ENCODE measurements at regions not wholly inside any gene's neighbourhood (a gene's known extent, or its start where the extent isn't known, plus 50 kb on each side); places are given as distances from the start of the nearest gene placed in this dataset.

DNA sequence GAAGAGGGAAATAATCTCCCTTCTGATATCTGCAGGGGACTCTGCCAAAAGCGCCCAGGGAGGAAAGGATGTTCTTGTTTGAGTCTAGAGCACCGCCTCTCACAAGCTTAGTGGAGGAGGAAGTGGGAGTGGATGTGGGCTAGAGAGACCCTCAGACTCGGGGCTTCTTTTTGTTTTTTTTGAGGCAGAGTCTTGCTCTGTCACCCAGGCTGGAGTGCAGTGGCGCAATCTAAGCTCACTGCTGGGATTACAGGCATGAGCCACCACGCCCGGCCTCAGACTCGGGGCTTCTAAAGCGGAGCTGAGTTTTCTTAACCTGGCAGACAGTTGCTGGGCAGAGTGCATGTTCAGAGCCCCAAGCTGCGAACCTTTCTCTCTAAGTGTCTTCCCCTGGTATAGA is 310.8 kb downstream of the BMP7 start:
- Histone ChIP-seq H3K36me3 (ENCODE audit: insufficient read depth, low read length) (no peaks in the 10 kb centered on the region), H3K9me2 (replicated peaks; ENCODE audit: insufficient read depth, low read length) (no peaks in the 10 kb centered on the region), H3K9ac (ENCODE audit: low read length) (no peak overlapping the region), H3K79me2 (ENCODE audit: low read length) (no peaks in the 10 kb centered on the region), H3K27ac (ENCODE audit: low read length) (no peak overlapping the region), H3K4me2 (ENCODE audit: low read depth, low read length, poor library complexity, severe bottlenecking) (no peak overlapping the region), H3K27me3 (ENCODE audit: low read length) (no peaks in the 10 kb centered on the region), H2AFZ (ENCODE audit: low read length) (no peak overlapping the region), H4K20me1 (ENCODE audit: insufficient read depth, low read depth, low read length) (no peaks in the 10 kb centered on the region), H3K4me1 (ENCODE audit: low read length) (no peaks in the 10 kb centered on the region), H3K9me3 (ENCODE audit: low read length) (no peaks in the 10 kb centered on the region), H3K4me3 (ENCODE audit: low read length) (no peak overlapping the region)
- no peak for DNase-seq

DNA sequence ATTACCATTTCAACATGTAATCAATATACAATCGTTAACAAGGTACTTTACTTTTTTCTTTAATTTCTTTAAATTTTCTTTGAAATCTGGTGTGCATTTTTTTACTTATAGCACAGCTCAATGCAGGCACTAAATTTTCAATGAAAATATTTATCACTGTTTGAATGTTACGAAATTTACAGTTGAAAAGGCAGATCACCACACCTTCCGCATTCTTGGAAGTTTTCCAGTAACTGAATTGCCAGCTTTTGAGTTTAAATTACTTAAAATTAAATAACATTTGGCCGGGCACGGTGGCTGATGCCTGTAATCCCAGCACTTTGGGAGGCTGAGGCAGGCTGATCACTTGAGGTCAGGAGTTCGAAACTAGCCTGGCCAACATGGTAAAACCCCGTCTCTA is 309.9 kb downstream of the BMP7 start:
- Histone ChIP-seq H4K20me1 (ENCODE audit: insufficient read depth, low read depth, low read length) (no peaks in the 10 kb centered on the region), H3K4me2 (ENCODE audit: low read depth, low read length, poor library complexity, severe bottlenecking) (no peak overlapping the region), H2AFZ (ENCODE audit: low read length) (no peak overlapping the region), H3K9me2 (replicated peaks; ENCODE audit: insufficient read depth, low read length) (no peaks in the 10 kb centered on the region), H3K9me3 (ENCODE audit: low read length) (no peaks in the 10 kb centered on the region), H3K9ac (ENCODE audit: low read length) (no peak overlapping the region), H3K79me2 (ENCODE audit: low read length) (no peaks in the 10 kb centered on the region), H3K4me3 (ENCODE audit: low read length) (no peak overlapping the region), H3K4me1 (ENCODE audit: low read length) (no peaks in the 10 kb centered on the region), H3K27me3 (ENCODE audit: low read length) (no peaks in the 10 kb centered on the region), H3K27ac (ENCODE audit: low read length) (no peak overlapping the region), H3K36me3 (ENCODE audit: insufficient read depth, low read length) (no peaks in the 10 kb centered on the region)
- no peak for DNase-seq

DNA sequence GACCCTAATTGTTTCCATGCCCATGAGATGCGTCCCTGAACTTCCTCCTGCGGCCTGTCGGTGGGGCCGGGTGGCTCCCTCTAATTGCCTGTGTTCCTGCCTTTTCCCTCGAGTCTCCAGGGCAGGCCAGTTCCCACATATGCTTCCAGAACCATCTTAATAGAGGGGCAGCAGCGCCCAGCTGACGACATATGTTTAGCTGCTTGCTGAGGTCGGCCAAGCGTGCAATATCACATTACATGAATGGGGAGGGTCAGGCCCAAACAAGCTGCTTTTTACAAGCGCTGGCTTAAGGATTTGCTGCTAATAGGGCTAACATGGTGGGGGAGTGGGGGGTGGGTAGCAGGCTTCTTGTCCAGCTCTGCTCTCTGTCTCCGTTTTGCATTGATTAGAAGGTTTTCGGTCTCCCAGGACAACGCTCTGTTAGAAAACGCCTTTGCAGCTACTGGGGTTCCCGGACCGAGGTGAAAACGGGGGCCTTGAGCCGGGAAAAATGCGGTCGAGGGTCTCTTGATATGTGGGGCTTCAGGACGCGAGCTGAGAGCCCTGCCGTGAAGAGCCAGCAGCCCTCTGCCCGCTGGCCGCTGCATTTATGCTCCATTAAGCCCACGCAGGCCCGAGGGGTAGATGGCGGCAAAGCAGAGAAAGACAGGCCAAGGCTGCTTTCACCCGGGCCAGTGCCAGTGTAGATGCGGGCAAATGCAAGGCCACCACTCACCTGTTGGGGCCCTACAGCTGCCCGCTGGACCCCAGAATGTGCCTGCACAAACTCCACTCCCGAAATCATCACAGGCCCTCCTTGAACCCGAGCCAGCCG is 308.5 kb downstream of the BMP7 start:
- H3K27me3 ChIP-seq (ENCODE audit: low read length), result no peaks in the 10 kb centered on the region
- H3K9ac ChIP-seq (ENCODE audit: low read length), result no peak overlapping the region
- H3K36me3 ChIP-seq (ENCODE audit: insufficient read depth, low read length), result no peaks in the 10 kb centered on the region
- no peak overlapping the region for H3K27ac ChIP-seq (ENCODE audit: low read length)
- no peaks in the 10 kb centered on the region for H4K20me1 ChIP-seq (ENCODE audit: insufficient read depth, low read depth, low read length)
- no peaks in the 10 kb centered on the region for H3K9me3 ChIP-seq (ENCODE audit: low read length)
- H3K79me2 ChIP-seq (ENCODE audit: low read length), result no peaks in the 10 kb centered on the region
- H3K4me1 ChIP-seq (ENCODE audit: low read length), result no peaks in the 10 kb centered on the region
- H2AFZ ChIP-seq (ENCODE audit: low read length), result no peak overlapping the region
- H3K4me3 ChIP-seq (ENCODE audit: low read length), result no peak overlapping the region
- H3K9me2 ChIP-seq (replicated peaks; ENCODE audit: insufficient read depth, low read length), result no peaks in the 10 kb centered on the region
- no peak overlapping the region for H3K4me2 ChIP-seq (ENCODE audit: low read depth, low read length, poor library complexity, severe bottlenecking)
- no peak for DNase-seq

DNA sequence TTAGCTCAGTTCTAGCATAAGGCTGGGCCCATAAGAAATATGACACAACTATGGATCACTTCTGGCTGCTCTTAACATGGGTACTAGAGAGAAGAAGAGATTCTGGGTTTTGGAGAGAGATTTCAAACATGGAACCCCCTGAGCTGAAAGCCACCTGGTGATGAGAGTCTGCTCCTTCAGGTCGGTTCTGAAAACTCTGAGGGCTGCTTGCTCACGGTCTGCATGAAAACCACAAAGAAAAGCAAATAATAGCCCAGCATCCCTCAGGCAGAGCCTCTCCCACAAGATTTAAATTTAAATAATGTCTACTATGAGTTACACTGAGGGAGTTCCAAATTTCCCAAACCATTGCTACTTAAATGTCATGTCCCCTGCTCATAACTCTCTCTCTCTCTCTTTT is 301.5 kb downstream of the BMP7 start:
- no peak overlapping the region for H3K4me2 ChIP-seq (ENCODE audit: low read depth, low read length, poor library complexity, severe bottlenecking)
- H3K4me1 ChIP-seq (ENCODE audit: low read length), result no peaks in the 10 kb centered on the region
- no peaks in the 10 kb centered on the region for H3K9me2 ChIP-seq (replicated peaks; ENCODE audit: insufficient read depth, low read length)
- H3K4me3 ChIP-seq (ENCODE audit: low read length), result no peak overlapping the region
- H4K20me1 ChIP-seq (ENCODE audit: insufficient read depth, low read depth, low read length), result no peaks in the 10 kb centered on the region
- no peak overlapping the region for H2AFZ ChIP-seq (ENCODE audit: low read length)
- H3K9ac ChIP-seq (ENCODE audit: low read length), result no peak overlapping the region
- H3K79me2 ChIP-seq (ENCODE audit: low read length), result no peaks in the 10 kb centered on the region
- H3K27ac ChIP-seq (ENCODE audit: low read length), result no peak overlapping the region
- H3K9me3 ChIP-seq (ENCODE audit: low read length), result no peaks in the 10 kb centered on the region
- H3K27me3 ChIP-seq (ENCODE audit: low read length), result no peaks in the 10 kb centered on the region
- no peaks in the 10 kb centered on the region for H3K36me3 ChIP-seq (ENCODE audit: insufficient read depth, low read length)
- DNase-seq, result no peak

DNA sequence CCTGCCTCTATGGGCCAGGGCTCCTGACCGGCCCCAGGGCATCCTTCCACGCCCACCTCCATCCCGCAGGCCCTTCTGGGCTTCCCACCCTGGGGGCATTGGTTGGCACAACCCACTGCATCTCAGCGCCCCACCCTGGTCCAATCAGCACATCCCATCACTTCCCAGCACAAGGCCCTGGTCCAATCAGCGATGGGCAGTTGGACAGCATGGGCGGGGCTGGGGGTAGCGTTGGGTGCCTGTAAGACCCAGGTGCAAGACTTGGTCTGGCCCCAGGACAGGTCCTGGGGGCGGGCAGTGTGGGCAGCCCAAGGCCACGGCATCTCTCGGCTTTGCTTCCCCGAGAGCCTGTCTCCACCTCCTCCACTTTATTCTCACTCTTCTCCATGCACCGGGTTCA is 298.5 kb downstream of the BMP7 start:
- no peaks in the 10 kb centered on the region for H3K4me1 ChIP-seq (ENCODE audit: low read length)
- no peaks in the 10 kb centered on the region for H3K36me3 ChIP-seq (ENCODE audit: insufficient read depth, low read length)
- H3K4me3 ChIP-seq (ENCODE audit: low read length), result no peak overlapping the region
- no peak overlapping the region for H3K4me2 ChIP-seq (ENCODE audit: low read depth, low read length, poor library complexity, severe bottlenecking)
- H3K27me3 ChIP-seq (ENCODE audit: low read length), result no peaks in the 10 kb centered on the region
- H3K9ac ChIP-seq (ENCODE audit: low read length), result no peak overlapping the region
- H3K9me3 ChIP-seq (ENCODE audit: low read length), result no peaks in the 10 kb centered on the region
- no peaks in the 10 kb centered on the region for H4K20me1 ChIP-seq (ENCODE audit: insufficient read depth, low read depth, low read length)
- H3K9me2 ChIP-seq (replicated peaks; ENCODE audit: insufficient read depth, low read length), result no peaks in the 10 kb centered on the region
- no peak overlapping the region for H3K27ac ChIP-seq (ENCODE audit: low read length)
- no peaks in the 10 kb centered on the region for H3K79me2 ChIP-seq (ENCODE audit: low read length)
- H2AFZ ChIP-seq (ENCODE audit: low read length), result no peak overlapping the region
- DNase-seq, result no peak

DNA sequence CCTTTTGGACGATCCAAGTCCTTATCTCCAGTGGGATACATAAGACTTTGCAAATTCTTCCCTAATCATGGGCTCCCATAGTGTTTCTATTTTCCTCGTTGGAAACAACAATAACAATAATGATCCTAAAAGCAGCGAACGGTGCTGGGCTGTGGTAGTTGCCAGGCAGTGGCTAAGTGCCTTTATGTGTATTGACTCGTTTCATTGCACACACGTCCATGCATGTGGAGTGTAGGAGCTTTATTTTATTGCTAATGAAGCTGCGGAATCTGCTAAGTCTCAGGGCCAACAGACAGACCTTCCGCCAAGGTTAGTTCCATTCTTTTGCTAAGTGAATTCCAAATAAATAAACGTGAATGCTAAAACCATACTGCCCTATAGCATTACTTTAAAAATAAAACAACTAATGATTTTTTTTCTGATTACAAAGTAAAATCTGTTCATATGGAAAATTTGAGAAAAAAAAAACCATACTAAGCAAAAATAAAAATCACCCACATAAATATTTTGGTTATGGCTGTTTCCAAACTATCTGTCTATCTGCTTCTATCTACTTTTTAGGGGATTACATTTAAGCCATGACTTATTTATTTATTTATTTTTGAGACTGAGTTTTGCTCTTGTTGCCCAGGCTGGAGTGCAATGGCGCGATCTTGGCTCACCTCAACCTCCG is 297.9 kb downstream of the BMP7 start:
- H3K9me3 ChIP-seq (ENCODE audit: low read length), result no peaks in the 10 kb centered on the region

DNA sequence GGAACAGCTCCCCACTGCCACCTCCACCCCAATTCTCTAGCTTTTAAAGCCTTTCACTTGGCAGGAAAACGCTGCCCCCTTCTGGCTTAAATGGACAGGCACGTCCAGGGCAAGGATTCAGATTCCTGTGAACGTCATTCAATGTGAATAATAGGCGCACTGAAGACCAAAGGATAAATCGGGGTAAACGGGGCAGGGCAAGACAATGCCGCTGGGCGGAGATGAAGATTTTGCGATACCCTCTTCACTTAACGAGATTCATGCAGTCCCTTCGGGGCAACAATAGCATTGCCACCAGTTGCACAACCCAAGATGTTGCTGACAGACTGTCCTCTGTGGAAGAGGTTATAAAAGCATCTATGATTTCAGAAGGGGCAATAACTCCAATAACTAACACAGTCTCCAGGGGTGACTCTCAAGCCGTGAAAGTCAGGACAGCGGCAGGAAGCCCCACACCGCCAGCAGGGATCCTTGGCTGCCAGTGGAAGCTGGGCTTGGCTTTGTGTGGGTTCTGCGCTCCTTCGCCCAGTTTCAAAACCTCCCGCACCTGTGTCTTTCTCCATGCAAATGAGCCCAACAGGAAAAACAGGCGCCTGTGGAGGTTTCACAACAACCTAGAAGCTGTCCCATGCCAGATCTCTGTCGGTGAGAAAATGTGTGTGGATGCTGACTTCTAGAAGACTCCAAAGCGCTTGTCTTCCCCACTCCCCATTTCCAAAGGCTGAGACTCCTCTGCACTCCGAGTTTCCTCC is 291.8 kb downstream of the BMP7 start:
- H3K9ac ChIP-seq (ENCODE audit: low read length), result no peak overlapping the region
- no peaks in the 10 kb centered on the region for H3K27me3 ChIP-seq (ENCODE audit: low read length)
- H3K27ac ChIP-seq (ENCODE audit: low read length), result no peak overlapping the region
- H3K9me2 ChIP-seq (replicated peaks; ENCODE audit: insufficient read depth, low read length), result no peaks in the 10 kb centered on the region
- no peak overlapping the region for H2AFZ ChIP-seq (ENCODE audit: low read length)
- H3K36me3 ChIP-seq (ENCODE audit: insufficient read depth, low read length), result no peaks in the 10 kb centered on the region
- no peaks in the 10 kb centered on the region for H3K79me2 ChIP-seq (ENCODE audit: low read length)
- peak; percentile 86 for DNase-seq
- no peaks in the 10 kb centered on the region for H3K9me3 ChIP-seq (ENCODE audit: low read length)
- H3K4me1 ChIP-seq (ENCODE audit: low read length), result no peaks in the 10 kb centered on the region
- no peak overlapping the region for H3K4me3 ChIP-seq (ENCODE audit: low read length)
- no peaks in the 10 kb centered on the region for H4K20me1 ChIP-seq (ENCODE audit: insufficient read depth, low read depth, low read length)
- no peak overlapping the region for H3K4me2 ChIP-seq (ENCODE audit: low read depth, low read length, poor library complexity, severe bottlenecking)

More for the DNA sequence above, 297.9 kb downstream of the BMP7 start:
- DNase-seq, result no peak
- H3K36me3 ChIP-seq (ENCODE audit: insufficient read depth, low read length), result no peaks in the 10 kb centered on the region
- H3K27me3 ChIP-seq (ENCODE audit: low read length), result no peaks in the 10 kb centered on the region
- no peak overlapping the region for H3K4me2 ChIP-seq (ENCODE audit: low read depth, low read length, poor library complexity, severe bottlenecking)
- no peaks in the 10 kb centered on the region for H3K79me2 ChIP-seq (ENCODE audit: low read length)
- H3K4me3 ChIP-seq (ENCODE audit: low read length), result no peak overlapping the region
- H3K4me1 ChIP-seq (ENCODE audit: low read length), result no peaks in the 10 kb centered on the region
- no peak overlapping the region for H2AFZ ChIP-seq (ENCODE audit: low read length)
- H3K27ac ChIP-seq (ENCODE audit: low read length), result no peak overlapping the region
- no peaks in the 10 kb centered on the region for H3K9me2 ChIP-seq (replicated peaks; ENCODE audit: insufficient read depth, low read length)
- no peaks in the 10 kb centered on the region for H4K20me1 ChIP-seq (ENCODE audit: insufficient read depth, low read depth, low read length)
- no peak overlapping the region for H3K9ac ChIP-seq (ENCODE audit: low read length)

DNA sequence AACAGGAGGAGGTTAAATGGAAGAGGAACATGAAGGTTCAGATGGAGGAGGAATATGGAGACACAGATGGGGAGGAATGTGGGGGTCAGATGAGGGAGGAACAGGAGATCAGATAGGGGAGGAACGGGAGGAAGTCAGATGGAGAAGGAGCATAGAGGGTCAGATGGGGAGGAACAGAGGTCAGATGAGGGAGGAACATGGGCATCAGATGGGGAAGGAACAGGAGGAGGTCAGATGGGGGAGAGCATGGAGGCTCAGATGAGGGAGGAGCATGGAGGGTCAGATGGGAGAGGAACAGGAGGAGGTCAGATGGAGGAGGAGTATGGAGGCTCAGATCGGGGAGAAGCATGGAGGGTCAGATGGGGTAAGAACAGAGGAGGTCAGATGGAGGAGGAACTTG is 290.6 kb downstream of the BMP7 start:
- H2AFZ ChIP-seq (ENCODE audit: low read length), result no peak overlapping the region
- H3K27ac ChIP-seq (ENCODE audit: low read length), result no peak overlapping the region

More for the DNA sequence above, 290.6 kb downstream of the BMP7 start:
- no peak overlapping the region for H3K4me2 ChIP-seq (ENCODE audit: low read depth, low read length, poor library complexity, severe bottlenecking)
- no peaks in the 10 kb centered on the region for H3K27me3 ChIP-seq (ENCODE audit: low read length)
- no peaks in the 10 kb centered on the region for H4K20me1 ChIP-seq (ENCODE audit: insufficient read depth, low read depth, low read length)
- no peak for DNase-seq
- H3K79me2 ChIP-seq (ENCODE audit: low read length), result no peaks in the 10 kb centered on the region
- H3K9me2 ChIP-seq (replicated peaks; ENCODE audit: insufficient read depth, low read length), result no peaks in the 10 kb centered on the region
- H3K9ac ChIP-seq (ENCODE audit: low read length), result no peak overlapping the region
- H3K4me1 ChIP-seq (ENCODE audit: low read length), result no peaks in the 10 kb centered on the region
- H3K36me3 ChIP-seq (ENCODE audit: insufficient read depth, low read length), result no peaks in the 10 kb centered on the region
- H3K9me3 ChIP-seq (ENCODE audit: low read length), result no peaks in the 10 kb centered on the region
- no peak overlapping the region for H3K4me3 ChIP-seq (ENCODE audit: low read length)

All from Karpas-422 (cell line).